ENCODE measurements at regions not wholly inside any gene's neighbourhood (a gene's known extent, or its start where the extent isn't known, plus 50 kb on each side); places are given as distances from the start of the nearest gene placed in this dataset.

GRCh38 chr6:44606504-44606903 is 219.0 kb downstream of the CDC5L start:
- TF ChIP-seq CTCF (optimal IDR thresholded peaks at IDR 0.05 in 1 of 3, IDR thresholded peaks at IDR 0.05 in 1 of 3, conservative IDR thresholded peaks at IDR 0.05 in 1 of 3; ENCODE audit: extremely low read depth in 1 of 3, insufficient read depth in 2 of 3, low read length in 3 of 3): no peak
- TF ChIP-seq EZH2 (IDR thresholded peaks at IDR 0.05; ENCODE audit: low read length): no peak
